ENCODE measurements at regions not wholly inside any gene's neighbourhood (a gene's known extent, or its start where the extent isn't known, plus 50 kb on each side); places are given as distances from the start of the nearest gene placed in this dataset.

- DNase-seq (ENCODE audit: low read depth), result no peak
- H3K4me3 ChIP-seq (ENCODE audit: low read depth, low read length), result no peak overlapping the region
- TF ChIP-seq CTCF (conservative IDR thresholded peaks at IDR 0.05; ENCODE audit: low read depth, low read length), result no peak
Observed at GRCh38 chrX:118219866-118220265, 103.3 kb upstream of the KLHL13 start.

DNA sequence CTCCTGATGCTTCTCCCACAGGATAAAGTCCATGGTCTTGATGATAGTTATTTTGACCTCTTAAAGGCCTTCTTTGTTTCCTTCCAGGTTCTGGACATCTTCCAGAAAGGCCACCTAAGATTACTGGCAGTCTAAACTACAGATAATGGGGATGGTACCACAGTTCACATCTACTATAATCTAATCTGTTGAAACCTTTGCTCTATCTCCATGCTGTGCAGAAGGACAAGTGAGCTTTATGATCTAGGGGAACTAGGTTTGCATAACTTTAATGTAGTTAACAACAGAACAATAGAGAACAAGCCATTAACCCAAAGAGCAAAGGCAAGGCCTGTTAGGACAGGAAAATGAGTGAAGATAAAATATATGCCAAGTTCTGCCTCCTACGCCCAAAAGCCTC, 103.9 kb upstream of the KLHL13 start:
- DNase-seq (ENCODE audit: low read depth), result no peak
- H3K4me3 ChIP-seq (ENCODE audit: low read depth, low read length), result no peak overlapping the region
- no peak for TF ChIP-seq CTCF (conservative IDR thresholded peaks at IDR 0.05; ENCODE audit: low read depth, low read length)

- no peak for DNase-seq (ENCODE audit: low read depth)
- TF ChIP-seq CTCF (conservative IDR thresholded peaks at IDR 0.05; ENCODE audit: low read depth, low read length), result no peak
- H3K4me3 ChIP-seq (ENCODE audit: low read depth, low read length), result no peak overlapping the region
Observed at GRCh38 chrX:118221270-118221669, 104.7 kb upstream of the KLHL13 start.

- no peak overlapping the region for H3K4me3 ChIP-seq (ENCODE audit: low read depth, low read length)
- DNase-seq (ENCODE audit: low read depth), result no peak
- TF ChIP-seq CTCF (conservative IDR thresholded peaks at IDR 0.05; ENCODE audit: low read depth, low read length), result no peak
Observed at GRCh38 chrX:118221733-118222132, 105.1 kb upstream of the KLHL13 start.

GRCh38 chrX:118222421-118222820, 105.8 kb upstream of the KLHL13 start:
- no peak overlapping the region for H3K4me3 ChIP-seq (ENCODE audit: low read depth, low read length)
- no peak for TF ChIP-seq CTCF (conservative IDR thresholded peaks at IDR 0.05; ENCODE audit: low read depth, low read length)
- no peak for DNase-seq (ENCODE audit: low read depth)

DNA sequence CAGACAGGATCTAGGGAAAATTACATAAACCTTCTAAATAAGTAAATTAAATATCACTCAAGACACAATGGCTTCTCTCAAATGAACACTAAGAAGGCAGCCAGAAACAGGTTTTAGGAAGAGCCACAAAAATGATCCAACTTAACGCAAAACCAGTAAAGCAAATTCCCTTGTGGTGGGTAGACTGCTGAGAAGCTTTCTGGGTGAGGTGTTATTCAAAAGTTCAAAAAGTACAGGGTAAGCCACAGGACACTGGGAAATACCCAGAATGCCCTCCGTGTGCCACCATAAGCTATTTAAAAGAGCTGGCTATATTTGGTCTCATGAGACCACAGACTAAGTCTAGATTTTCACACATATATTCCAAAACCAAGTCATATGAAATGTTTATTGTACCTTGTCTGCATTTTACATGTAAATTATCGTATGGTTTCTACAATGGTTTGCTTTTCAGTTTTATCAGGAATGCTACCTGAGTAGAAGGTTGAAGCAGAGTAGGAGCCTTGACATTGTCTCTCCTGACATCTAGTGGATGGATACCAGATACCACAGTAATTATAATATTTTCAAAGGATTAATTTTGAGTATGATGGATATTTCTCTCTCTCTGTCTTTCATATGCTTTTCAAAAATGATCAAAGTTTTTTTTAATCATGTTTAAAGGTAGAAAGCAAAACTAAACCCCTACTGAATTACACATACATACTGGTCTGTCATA, 109.3 kb upstream of the KLHL13 start:
- peak; percentile 59 for TF ChIP-seq CTCF (conservative IDR thresholded peaks at IDR 0.05; ENCODE audit: low read depth, low read length)
- peak overlapping the region; percentile 2 for H3K4me3 ChIP-seq (ENCODE audit: low read depth, low read length)
- no peak for DNase-seq (ENCODE audit: low read depth)

DNA sequence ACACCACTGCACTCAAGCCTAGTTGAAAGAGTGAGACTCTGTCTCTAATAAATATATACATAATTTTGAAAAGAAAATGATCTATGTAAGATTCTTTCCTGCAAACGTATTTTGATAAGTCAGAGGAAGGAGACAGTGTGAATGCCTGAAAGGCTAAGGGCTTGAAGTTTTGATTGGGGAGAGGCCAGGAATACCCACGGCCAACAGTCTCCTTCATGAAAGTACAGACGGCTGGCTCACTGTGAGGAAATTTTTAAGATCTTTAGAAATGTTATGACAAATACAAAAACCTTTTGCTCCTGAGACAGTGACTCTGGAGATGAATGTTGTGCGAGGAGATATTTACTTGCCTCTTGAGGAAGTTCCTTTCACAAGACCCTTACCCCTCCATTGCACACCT, 111.4 kb upstream of the KLHL13 start:
- no peak for DNase-seq (ENCODE audit: low read depth)
- H3K4me3 ChIP-seq (ENCODE audit: low read depth, low read length), result no peak overlapping the region
- no peak for TF ChIP-seq CTCF (conservative IDR thresholded peaks at IDR 0.05; ENCODE audit: low read depth, low read length)

All from epithelial cell of proximal tubule (primary cell).